Lung (tissue), 11 donors: ENCODE measurements at regions not wholly inside any gene's neighbourhood (a gene's known extent, or its start where the extent isn't known, plus 50 kb on each side); places are given as distances from the start of the nearest gene placed in this dataset.
"Not testable (repeated sequence)": the region's sequence is repeated elsewhere in the genome, so short reads cannot be mapped to it uniquely, and the experiment has no call there.

Source experiments
- ATAC-seq: fragments of 200-7000 bp; cut with Tn5 transposase; one replicate; pipeline ENCODE4 v1.9.1; 2020; ENCODE audit warnings: moderate number of reproducible peaks; ENCODE audit not compliant: insufficient read depth, low FRiP score
- DNase-seq, 3 donors: peaks; one replicate each; pipeline ENCODE4 v3.0.0-alpha.2; 2013 to 2017
- H3K27ac ChIP-seq, 2 donors: one replicate each; pipeline ENCODE4 v1.5.1; 2013; ENCODE audit warnings: mild to moderate bottlenecking in 2 of 2, moderate library complexity in 2 of 2, control low read depth in 1 of 2, inconsistent platforms in 1 of 2, low read depth in 1 of 2, low read length in 1 of 2
- H3K27me3 ChIP-seq, 3 donors: one replicate each; pipeline ENCODE4 v1.5.1; 2013; ENCODE audit warnings: low read length in 2 of 3; ENCODE audit not compliant: control insufficient read depth in 3 of 3, insufficient read depth in 3 of 3
- H3K36me3 ChIP-seq, 4 donors: one replicate each; pipeline ENCODE4 v1.5.1; 2013; ENCODE audit warnings: low read length in 4 of 4, mild to moderate bottlenecking in 1 of 4, moderate library complexity in 1 of 4; ENCODE audit not compliant: control insufficient read depth in 4 of 4, insufficient read depth in 4 of 4
- H3K4me1 ChIP-seq, 5 donors: one replicate each; pipeline ENCODE4 v1.5.1; 2013; ENCODE audit warnings: low read length in 5 of 5, mild to moderate bottlenecking in 2 of 5, moderate library complexity in 1 of 5; ENCODE audit not compliant: control insufficient read depth in 5 of 5, insufficient read depth in 5 of 5
- H3K4me3 ChIP-seq: one replicate; pipeline ENCODE4 v1.5.1; 2013; ENCODE audit warnings: mild to moderate bottlenecking, control low read depth, moderate library complexity
- H3K9ac ChIP-seq, 2 donors: one replicate each; pipeline ENCODE4 v1.5.1; 2013; ENCODE audit warnings: low read length in 2 of 2, control low read depth in 1 of 2; ENCODE audit not compliant: insufficient read depth in 1 of 2
- H3K9me3 ChIP-seq, 4 donors: one replicate each; pipeline ENCODE4 v1.5.1; 2013; ENCODE audit warnings: low read length in 3 of 4, mild to moderate bottlenecking in 1 of 4, moderate library complexity in 1 of 4; ENCODE audit not compliant: control insufficient read depth in 4 of 4, insufficient read depth in 3 of 4
- WGBS, 2 donors: extraction: QIAGEN DNeasy Blood & Tissue Kit; methylation state at CpG; one replicate each; pipeline ENCODE4 v1.1.7; 2013; 5-methylcytosine and 5-hydroxymethylcytosine counted together
- TF ChIP-seq, protein P1 (sequence below): IDR thresholded peaks from 2 replicates; pipeline ENCODE4 v1.5.1; 2012; ENCODE audit warnings: mild to moderate bottlenecking; ENCODE audit errors: control extremely low read depth, extremely low read depth
- donor health status: control.
- donor health status: control.
- donor health status: Bipolar disorder and iron deficiency.
- donor health status: healthy.
- donor health status: DM: yes; HTN: yes; CAD: no.

DNA sequence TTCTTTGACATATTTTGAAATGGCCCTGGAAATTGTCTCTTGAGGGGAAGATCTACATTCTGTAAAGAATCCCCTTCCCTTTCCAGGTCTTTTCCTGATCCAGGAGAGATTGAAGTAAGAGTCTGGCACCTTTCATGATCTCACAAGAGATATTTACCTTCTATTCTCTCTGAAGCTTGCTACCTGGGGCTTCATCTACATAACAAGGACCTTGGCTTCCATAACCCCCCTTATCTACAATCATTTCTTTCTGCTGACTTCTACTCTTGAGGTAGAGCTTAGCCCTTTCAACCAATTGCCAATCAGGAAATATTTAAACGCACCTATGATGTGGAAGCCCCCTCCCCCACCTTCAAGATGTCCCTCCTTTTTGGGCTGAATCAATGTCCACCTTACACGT, 383.7 kb upstream of the MAGEB18 start:
- Histone ChIP-seq H3K4me3 (no peak overlapping the region), H3K9me3 (no peaks in the 10 kb centered on the region), H3K27me3 (peaks cover 0 to 2% (median 0%) of the 10 kb centered on the region in 3 donors), H3K27ac (no peak overlapping the region), H3K36me3 (no peaks in the 10 kb centered on the region), H3K9ac (no peak overlapping the region), H3K4me1 (no peaks in the 10 kb centered on the region)
- TF ChIP-seq, protein P1, sequence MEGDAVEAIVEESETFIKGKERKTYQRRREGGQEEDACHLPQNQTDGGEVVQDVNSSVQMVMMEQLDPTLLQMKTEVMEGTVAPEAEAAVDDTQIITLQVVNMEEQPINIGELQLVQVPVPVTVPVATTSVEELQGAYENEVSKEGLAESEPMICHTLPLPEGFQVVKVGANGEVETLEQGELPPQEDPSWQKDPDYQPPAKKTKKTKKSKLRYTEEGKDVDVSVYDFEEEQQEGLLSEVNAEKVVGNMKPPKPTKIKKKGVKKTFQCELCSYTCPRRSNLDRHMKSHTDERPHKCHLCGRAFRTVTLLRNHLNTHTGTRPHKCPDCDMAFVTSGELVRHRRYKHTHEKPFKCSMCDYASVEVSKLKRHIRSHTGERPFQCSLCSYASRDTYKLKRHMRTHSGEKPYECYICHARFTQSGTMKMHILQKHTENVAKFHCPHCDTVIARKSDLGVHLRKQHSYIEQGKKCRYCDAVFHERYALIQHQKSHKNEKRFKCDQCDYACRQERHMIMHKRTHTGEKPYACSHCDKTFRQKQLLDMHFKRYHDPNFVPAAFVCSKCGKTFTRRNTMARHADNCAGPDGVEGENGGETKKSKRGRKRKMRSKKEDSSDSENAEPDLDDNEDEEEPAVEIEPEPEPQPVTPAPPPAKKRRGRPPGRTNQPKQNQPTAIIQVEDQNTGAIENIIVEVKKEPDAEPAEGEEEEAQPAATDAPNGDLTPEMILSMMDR = no peak
- DNase-seq (no peak), ATAC-seq (no peak)
- 55 to 56% methylated on average over 2 of the region's 2 CpGs for WGBS, 2 donors

DNA sequence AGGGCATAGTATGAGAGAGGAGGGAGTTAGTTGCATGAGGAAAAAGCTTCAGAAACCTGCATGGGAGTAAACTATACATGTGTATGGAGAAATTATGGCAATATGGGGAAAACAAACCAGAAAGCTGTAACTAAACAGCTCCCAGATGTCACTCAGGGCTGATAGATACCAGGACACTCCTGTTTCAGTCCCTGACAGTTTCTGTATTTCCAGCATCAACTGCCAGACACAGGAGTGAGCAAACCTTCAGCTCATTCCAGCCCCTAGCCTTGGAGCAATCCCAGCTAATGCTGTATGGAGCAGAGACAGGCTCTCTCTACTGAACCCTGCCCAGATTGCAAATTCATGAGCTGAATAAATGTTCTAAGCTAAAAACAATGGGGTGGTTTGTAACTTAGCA, 382.9 kb upstream of the MAGEB18 start:
- Histone ChIP-seq H3K4me3 (no peak overlapping the region), H3K9me3 (no peaks in the 10 kb centered on the region), H3K27ac (no peak overlapping the region), H3K9ac (no peak overlapping the region), H3K27me3 (peaks cover 0 to 2% (median 0%) of the 10 kb centered on the region in 3 donors), H3K36me3 (no peaks in the 10 kb centered on the region), H3K4me1 (no peaks in the 10 kb centered on the region)
- ATAC-seq (no peak), DNase-seq (no peak)
- TF ChIP-seq, protein P1 = no peak

DNA sequence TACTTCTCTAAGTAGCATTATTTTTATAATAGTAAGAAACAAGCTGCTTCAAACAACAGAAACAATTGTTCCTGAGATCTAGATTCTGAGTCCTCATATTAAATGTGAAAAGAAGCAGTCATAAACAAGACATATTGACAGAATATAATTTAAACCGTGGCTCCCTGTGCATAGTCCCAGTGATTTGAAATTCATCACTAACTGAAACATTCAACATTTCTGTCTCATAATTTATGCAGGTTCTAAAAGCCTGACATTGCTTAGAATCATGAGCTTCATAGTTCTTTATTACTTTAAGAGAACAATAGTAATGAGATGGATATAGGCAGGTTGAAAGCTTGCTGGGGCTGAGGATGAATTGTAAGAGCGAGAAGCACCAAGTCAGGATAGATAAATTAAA, 375.5 kb upstream of the MAGEB18 start:
- H3K4me1 ChIP-seq = no peaks in the 10 kb centered on the region

DNA sequence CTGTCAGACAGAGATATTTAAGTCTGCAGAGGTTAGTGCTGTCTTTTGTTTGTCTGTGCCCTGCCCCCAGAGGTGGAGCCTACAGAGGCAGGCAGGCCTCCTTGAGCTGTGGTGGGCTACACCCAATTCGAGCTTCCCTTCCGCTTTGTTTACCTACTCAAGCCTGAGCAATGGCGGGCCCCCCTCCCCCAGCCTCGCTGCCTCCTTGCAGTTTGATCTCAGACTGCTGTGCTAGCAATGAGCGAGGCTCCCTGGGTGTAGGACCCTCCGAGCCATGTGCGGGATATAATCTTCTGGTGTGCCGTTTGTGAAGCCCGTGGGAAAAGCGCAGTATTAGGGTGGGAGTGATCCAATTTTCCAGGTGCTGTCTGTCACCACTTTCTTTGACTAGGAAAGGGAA, 366.3 kb upstream of the MAGEB18 start:
- not testable (repeated sequence) for H3K36me3 ChIP-seq, H3K4me1 ChIP-seq, DNase-seq, H3K4me3 ChIP-seq, H3K9me3 ChIP-seq, ATAC-seq, H3K27ac ChIP-seq, H3K27me3 ChIP-seq, H3K9ac ChIP-seq
- 85 to 86% methylated on average over 10 of the region's 10 CpGs for WGBS, 2 donors

More for the DNA sequence above, 375.5 kb upstream of the MAGEB18 start:
- WGBS, 2 donors = 65 to 92% methylated on average over 2 of the region's 2 CpGs
- no peaks in the 10 kb centered on the region for H3K9me3 ChIP-seq
- no peak overlapping the region for H3K4me3 ChIP-seq
- no peaks in the 10 kb centered on the region for H3K36me3 ChIP-seq
- ATAC-seq = no peak
- TF ChIP-seq, protein P1 = no peak
- H3K27ac ChIP-seq = no peak overlapping the region
- DNase-seq = no peak
- H3K9ac ChIP-seq = no peak overlapping the region
- no peaks in the 10 kb centered on the region for H3K27me3 ChIP-seq

DNA sequence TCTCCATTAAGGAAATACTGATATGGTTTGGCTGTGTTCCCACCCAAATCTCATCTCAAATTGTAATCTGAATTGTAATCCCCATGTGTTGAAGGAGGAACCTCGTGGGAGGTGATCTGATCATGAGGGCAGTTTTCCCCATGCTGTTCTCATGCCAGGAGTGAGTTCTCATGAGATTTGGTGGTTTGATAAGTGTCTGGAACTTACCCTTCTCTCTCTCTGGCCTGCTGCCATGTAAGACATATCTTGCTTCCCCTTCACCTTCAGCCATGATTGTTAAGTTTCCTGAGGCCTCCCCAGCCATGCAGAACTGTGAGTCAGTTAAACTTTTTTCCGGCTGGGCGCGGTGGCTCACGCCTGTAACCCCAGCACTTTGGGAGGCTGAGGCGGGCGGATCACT, 340.3 kb upstream of the MAGEB18 start:
- DNase-seq, H3K4me1 ChIP-seq, ATAC-seq, H3K9me3 ChIP-seq, H3K27ac ChIP-seq, H3K4me3 ChIP-seq, H3K36me3 ChIP-seq, H3K9ac ChIP-seq, H3K27me3 ChIP-seq: not testable (repeated sequence)
- WGBS, 2 donors = 71 to 82% methylated on average over 7 of the region's 7 CpGs
